Hepatocyte (in vitro differentiated cells): ENCODE measurements at regions not wholly inside any gene's neighbourhood (a gene's known extent, or its start where the extent isn't known, plus 50 kb on each side); places are given as distances from the start of the nearest gene placed in this dataset.

ENCODE experiments used
- CTCF ChIP-seq: fragments of 200-600 bp; sonication (generic); IDR thresholded peaks from 2 replicates; pipeline ENCODE4 v1.5.1; 2016; ENCODE audit warnings: antibody characterized with exemption, mild to moderate bottlenecking; ENCODE audit not compliant: poor library complexity
- EZH2 ChIP-seq: fragments of 200-600 bp; sonication (generic); IDR thresholded peaks from 2 replicates; pipeline ENCODE4 v1.6.1; 2016; ENCODE audit warnings: antibody characterized with exemption, mild to moderate bottlenecking, borderline replicate concordance
- EZH2phosphoT487 ChIP-seq: fragments of 200-600 bp; sonication (generic); IDR thresholded peaks from one replicate; pipeline ENCODE4 v1.6.1; 2018; ENCODE audit warnings: antibody characterized with exemption, mild to moderate bottlenecking, low read depth, moderate library complexity; ENCODE audit not compliant: unreplicated experiment, severe bottlenecking

GRCh38 chr12:75947156-75947723 lies 84.3 kb downstream of the PHLDA1 start:
- no peak for TF ChIP-seq CTCF
- TF ChIP-seq EZH2phosphoT487 = no peak
- no peak for TF ChIP-seq EZH2
